K562 (cell line): ENCODE measurements at regions not wholly inside any gene's neighbourhood (a gene's known extent, or its start where the extent isn't known, plus 50 kb on each side); places are given as distances from the start of the nearest gene placed in this dataset.

Source experiments
- ATAC-seq: fragments of 200-7000 bp; cut with Tn5 transposase; 3 replicates; pipeline ENCODE4 v1.9.1; 2020; ENCODE audit warnings: moderate library complexity
- BruUV-seq: library from RNA; stranded (reverse); fragments of 400-500 nt; replicated peaks from 2 replicates; lab custom pipeline; 2021; lab: Mats Ljungman, UMichigan
- CTCF ChIA-PET: fragments of 300-600 bp; formaldehyde crosslinking; extraction: SDS; loops from one replicate; lab custom pipeline; 2021; ENCODE audit warnings: low intra/inter-chr PET ratio; lab: Yijun Ruan, JAX
- POLR2A ChIA-PET: fragments of 300-600, 350-650 bp; sonication (Branson Sonifier 250); formaldehyde crosslinking; extraction: SDS; loops from one replicate; lab custom pipeline; 2021; ENCODE audit warnings: antibody characterized with exemption, inconsistent platforms; lab: Yijun Ruan, JAX
- DNase-seq, 4 experiments: peaks; one replicate each; pipeline versions ENCODE4 v3.0.0 to v3.0.0-alpha.2; 2011 to 2018; ENCODE audit warnings: low spot score in 3 of 4, mixed read lengths in 3 of 4; ENCODE audit errors: extremely low read depth in 1 of 4
- FAIRE-seq: peaks from 2 replicates; lab custom pipeline; 2011; peaks lifted over from hg19 to GRCh38; lab: Jason Lieb, UNC
- H2AFZ ChIP-seq: 2 replicates; pipeline ENCODE4 v1.6.0; 2011; ENCODE audit warnings: low read depth, low read length, control low read depth, inconsistent platforms
- H3K27ac ChIP-seq: fragments of 200-600 bp; 3 replicates; pipeline ENCODE4 v1.8.0; 2011; ENCODE audit warnings: low read depth, mild to moderate bottlenecking, control low read depth, inconsistent platforms, low read length, moderate library complexity, mixed read lengths; ENCODE audit errors: extremely low read depth
- H3K27me3 ChIP-seq, 2 experiments: fragments of 300-600 bp in 1 of 2; 2 replicates in 1 of 2; 3 replicates in 1 of 2; pipeline versions ENCODE4 v1.6.0 to v1.8.0; 2011; ENCODE audit warnings: inconsistent platforms in 2 of 2, low read length in 2 of 2, mild to moderate bottlenecking in 1 of 2, mixed read lengths in 1 of 2, moderate library complexity in 1 of 2; ENCODE audit not compliant: control insufficient read depth in 2 of 2, insufficient read depth in 2 of 2
- H3K36me3 ChIP-seq: fragments of 300-600 bp; 3 replicates; pipeline ENCODE4 v1.8.0; 2011; ENCODE audit warnings: mild to moderate bottlenecking, low read length, inconsistent platforms; ENCODE audit not compliant: control insufficient read depth, insufficient read depth
- H3K4me1 ChIP-seq, 2 experiments: fragments of 200-600 bp in 1 of 2; replicated peaks in 1 of 2; 2 replicates in 1 of 2; 3 replicates in 1 of 2; pipeline versions ENCODE4 v1.5.1 to v1.8.0; 2011; ENCODE audit warnings: inconsistent platforms in 2 of 2, low read length in 2 of 2, mild to moderate bottlenecking in 1 of 2, mixed read lengths in 1 of 2, moderate library complexity in 1 of 2; ENCODE audit not compliant: control insufficient read depth in 2 of 2, insufficient read depth in 2 of 2
- H3K4me2 ChIP-seq: 2 replicates; pipeline ENCODE4 v1.6.1; 2011; ENCODE audit warnings: low read length, control low read depth, inconsistent platforms, mixed read lengths; ENCODE audit not compliant: insufficient read depth
- H3K4me3 ChIP-seq: fragments of 200-600 bp; sonication (generic), shearing (Covaris generic); 2 replicates; pipeline ENCODE4 v1.5.1; 2016; ENCODE audit warnings: control low read depth, inconsistent platforms
- H3K79me2 ChIP-seq: fragments of 200-600 bp; 3 replicates; pipeline ENCODE4 v1.8.0; 2011; ENCODE audit warnings: low read length, inconsistent platforms; ENCODE audit not compliant: control insufficient read depth, insufficient read depth
- H3K9ac ChIP-seq, 2 experiments: 2 replicates each; pipeline versions ENCODE4 v1.6.0 to v1.6.1; 2011; ENCODE audit warnings: low read depth in 2 of 2, low read length in 2 of 2, control low read depth in 1 of 2, inconsistent platforms in 1 of 2, mild to moderate bottlenecking in 1 of 2, mixed read lengths in 1 of 2; ENCODE audit not compliant: insufficient read depth in 1 of 2
- H3K9me1 ChIP-seq: one replicate; pipeline ENCODE4 v1.6.0; 2011; ENCODE audit warnings: inconsistent platforms, mild to moderate bottlenecking, low read length, moderate library complexity; ENCODE audit not compliant: control insufficient read depth, insufficient read depth
- H3K9me3 ChIP-seq: replicated peaks from 2 replicates; pipeline ENCODE4 v1.5.1; 2011; ENCODE audit warnings: low read depth, low read length, inconsistent platforms; ENCODE audit not compliant: control insufficient read depth, insufficient read depth
- H4K20me1 ChIP-seq: replicated peaks from 2 replicates; pipeline ENCODE4 v1.6.1; 2011; ENCODE audit warnings: low read length, inconsistent platforms, mixed read lengths; ENCODE audit not compliant: control insufficient read depth, insufficient read depth
- CBX2 ChIP-seq: fragments of 200-600 bp; sonication (generic); IDR thresholded peaks from one replicate; pipeline ENCODE4 v1.6.1; 2012; ENCODE audit warnings: mild to moderate bottlenecking, low read length, inconsistent platforms; ENCODE audit not compliant: insufficient read depth, poor library complexity, severe bottlenecking
- ETV5 ChIP-seq: sonication (generic); formaldehyde crosslinking; IDR thresholded peaks from 2 replicates; pipeline ENCODE4 v1.4.0; 2020; ENCODE audit warnings: low read depth, mild to moderate bottlenecking, missing genetic modification reagents
- HMG20A ChIP-seq: fragments of 450-650 bp; formaldehyde crosslinking; conservative IDR thresholded peaks from 2 replicates; pipeline ENCODE4 v1.4.0; 2020; ENCODE audit warnings: mild to moderate bottlenecking, mixed read lengths
- MCM7 ChIP-seq, 2 experiments: fragments of 450-650 bp; IDR thresholded peaks; 2 replicates each; pipeline ENCODE4 v1.6.1; 2016 to 2018
- NFYB ChIP-seq: IDR thresholded peaks from 2 replicates; pipeline ENCODE4 v1.6.1; 2011; ENCODE audit warnings: mild to moderate bottlenecking, moderate library complexity; ENCODE audit not compliant: insufficient read length; ENCODE audit errors: extremely low read depth
- NR1H2 ChIP-seq: sonication (generic); formaldehyde crosslinking; IDR thresholded peaks from 2 replicates; pipeline ENCODE4 v1.4.0; 2020; ENCODE audit warnings: mild to moderate bottlenecking, missing genetic modification reagents
- SAP30 ChIP-seq: fragments of 200-600 bp; sonication (generic); IDR thresholded peaks from 2 replicates; pipeline ENCODE4 v1.6.1; 2012; ENCODE audit warnings: borderline replicate concordance, low read depth, mild to moderate bottlenecking, moderate library complexity, low read length, control low read depth, inconsistent platforms; ENCODE audit not compliant: insufficient read depth, poor library complexity, severe bottlenecking
- ZBED1 ChIP-seq: IDR thresholded peaks from 2 replicates; pipeline ENCODE4 v1.6.1; 2014
- ZNF263 ChIP-seq: sonication (generic); formaldehyde crosslinking; IDR thresholded peaks from 2 replicates; pipeline ENCODE4 v1.8.0; 2022; ENCODE audit warnings: mild to moderate bottlenecking, missing genetic modification reagents, borderline replicate concordance
- WGBS: fragments of 100-300 bp; shearing (Covaris generic); methylation state at CpG from one replicate; pipeline ENCODE4 v1.1.6; 2016; ENCODE audit warnings: low coverage, mixed read lengths; ENCODE audit not compliant: insufficient coverage; ENCODE audit errors: missing lambda C conversion rate; 5-methylcytosine and 5-hydroxymethylcytosine counted together
- in situ Hi-C: fragments of 300-500 bp; cut with MboI; formaldehyde crosslinking; loops from 4 replicates; pipeline ENCODE4 v1.15.0; 2018; ENCODE audit warnings: inconsistent platforms, mixed read lengths
- intact Hi-C: fragments of 100-400 bp; cut with micrococcal nuclease; formaldehyde crosslinking; loops from 2 replicates; pipeline ENCODE4 v1.14.2; 2022
- TF ChIP-seq, protein P1 (sequence below): fragments of 450-650 bp; IDR thresholded peaks from 2 replicates; pipeline ENCODE4 v1.6.1; 2016; ENCODE audit warnings: borderline replicate concordance
- TF ChIP-seq, protein P2 (sequence below), 2 experiments: fragments of 150-350 bp in 1 of 2; IDR thresholded peaks; 2 replicates each; pipeline ENCODE4 v1.6.1; 2012 to 2016; ENCODE audit warnings: low read depth in 2 of 2, low read length in 2 of 2, mild to moderate bottlenecking in 1 of 2, moderate library complexity in 1 of 2

DNA sequence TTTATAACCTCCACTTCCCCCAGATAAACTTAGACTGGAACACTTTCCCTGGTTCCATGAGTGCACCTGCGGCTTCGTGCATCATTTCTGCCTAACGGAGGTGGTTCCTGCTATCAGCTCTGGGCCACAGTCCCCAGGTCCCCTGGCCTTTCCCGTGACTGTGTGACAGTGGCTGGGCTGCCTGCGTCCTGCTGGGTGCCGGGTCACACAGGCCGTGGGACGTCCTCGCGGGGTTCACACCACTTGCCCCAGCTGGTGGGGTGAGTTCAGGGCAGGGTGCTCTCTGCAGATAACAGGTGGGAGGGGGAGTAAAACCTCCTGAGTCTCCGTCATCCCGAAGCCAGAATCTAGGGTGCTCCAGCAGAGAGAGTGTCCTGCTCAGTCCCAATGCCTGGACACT, 58.7 kb upstream of the CFAP46 start:
- FAIRE-seq (no peak), DNase-seq (no peak), ATAC-seq (no peak)
- no TSS peak for BruUV-seq
- ChIA-PET POLR2A (no interaction called here), CTCF (no interaction called here)
- no peak overlapping the region for H3K27ac ChIP-seq
- H3K4me3 ChIP-seq = no peak overlapping the region
- WGBS = 1% methylated on average over 12 of the region's 12 CpGs
- H3K9ac ChIP-seq = no peak overlapping the region
- H3K36me3 ChIP-seq = no peaks in the 10 kb centered on the region
- H3K4me2 ChIP-seq = no peak overlapping the region
- no peaks in the 10 kb centered on the region for H4K20me1 ChIP-seq
- no peaks in the 10 kb centered on the region for H3K79me2 ChIP-seq
- no peaks in the 10 kb centered on the region for H3K9me3 ChIP-seq
- no peaks in the 10 kb centered on the region for H3K9me1 ChIP-seq
- no peaks in the 10 kb centered on the region for H3K4me1 ChIP-seq
- in situ Hi-C loops = no loop called here
- TF ChIP-seq CBX2 (no peak), ZNF263 (CRISPR knock-in tag) (peak; percentile 56; the same call in 1 of the 2 replicates)
- intact Hi-C loops = no loop called here
- no peak overlapping the region for H2AFZ ChIP-seq
- H3K27me3 ChIP-seq = peaks cover 2 to 35% of the 10 kb centered on the region in 2 experiments; a peak in 4 of 5 replicates

DNA sequence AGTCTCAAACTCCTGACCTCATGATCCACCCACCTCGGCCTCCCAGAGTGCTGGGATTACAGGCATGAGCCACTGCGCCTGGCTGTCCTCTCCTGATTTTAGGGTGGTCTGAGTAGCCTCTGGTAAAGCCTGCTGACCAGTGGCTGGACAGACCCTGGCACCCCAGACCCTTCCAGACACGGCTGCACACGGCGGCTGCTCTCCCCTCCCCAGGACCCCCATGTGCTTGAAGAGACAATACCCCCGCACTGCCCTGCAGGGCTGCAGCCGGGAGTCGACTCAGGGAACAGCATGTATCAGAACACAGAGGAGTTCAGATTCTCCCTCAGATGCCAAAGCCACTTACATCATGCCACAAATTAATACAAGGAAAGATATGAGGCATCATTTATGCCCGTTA, 58.3 kb upstream of the CFAP46 start:
- CTCF ChIA-PET = no interaction called here
- POLR2A ChIA-PET = no interaction called here
- in situ Hi-C loops (no loop called here), intact Hi-C loops (no loop called here)
- no peaks in the 10 kb centered on the region for H4K20me1 ChIP-seq
- H2AFZ ChIP-seq = no peak overlapping the region
- no TSS peak for BruUV-seq
- no peaks in the 10 kb centered on the region for H3K9me1 ChIP-seq
- no peak overlapping the region for H3K9ac ChIP-seq
- no peak overlapping the region for H3K27ac ChIP-seq
- ATAC-seq (no peak), FAIRE-seq (no peak), DNase-seq (no peak)
- H3K36me3 ChIP-seq = no peaks in the 10 kb centered on the region
- no peaks in the 10 kb centered on the region for H3K79me2 ChIP-seq
- no peaks in the 10 kb centered on the region for H3K9me3 ChIP-seq
- H3K4me1 ChIP-seq = no peaks in the 10 kb centered on the region
- H3K4me2 ChIP-seq = no peak overlapping the region
- 0% methylated on average over 8 of the region's 9 CpGs for WGBS
- peaks cover 2 to 38% of the 10 kb centered on the region in 2 experiments; a peak in 4 of 5 replicates for H3K27me3 ChIP-seq
- no peak overlapping the region for H3K4me3 ChIP-seq
- TF ChIP-seq, protein P1, sequence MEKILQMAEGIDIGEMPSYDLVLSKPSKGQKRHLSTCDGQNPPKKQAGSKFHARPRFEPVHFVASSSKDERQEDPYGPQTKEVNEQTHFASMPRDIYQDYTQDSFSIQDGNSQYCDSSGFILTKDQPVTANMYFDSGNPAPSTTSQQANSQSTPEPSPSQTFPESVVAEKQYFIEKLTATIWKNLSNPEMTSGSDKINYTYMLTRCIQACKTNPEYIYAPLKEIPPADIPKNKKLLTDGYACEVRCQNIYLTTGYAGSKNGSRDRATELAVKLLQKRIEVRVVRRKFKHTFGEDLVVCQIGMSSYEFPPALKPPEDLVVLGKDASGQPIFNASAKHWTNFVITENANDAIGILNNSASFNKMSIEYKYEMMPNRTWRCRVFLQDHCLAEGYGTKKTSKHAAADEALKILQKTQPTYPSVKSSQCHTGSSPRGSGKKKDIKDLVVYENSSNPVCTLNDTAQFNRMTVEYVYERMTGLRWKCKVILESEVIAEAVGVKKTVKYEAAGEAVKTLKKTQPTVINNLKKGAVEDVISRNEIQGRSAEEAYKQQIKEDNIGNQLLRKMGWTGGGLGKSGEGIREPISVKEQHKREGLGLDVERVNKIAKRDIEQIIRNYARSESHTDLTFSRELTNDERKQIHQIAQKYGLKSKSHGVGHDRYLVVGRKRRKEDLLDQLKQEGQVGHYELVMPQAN = no peak
- TF ChIP-seq SAP30 (no peak), NFYB (no peak), ZBED1 (no peak), MCM7 (IDR thresholded peaks at IDR 0.05) (no peak), ETV5 (no peak), NR1H2 (CRISPR knock-in tag) (no peak), HMG20A (no peak)
- TF ChIP-seq, protein P2, sequence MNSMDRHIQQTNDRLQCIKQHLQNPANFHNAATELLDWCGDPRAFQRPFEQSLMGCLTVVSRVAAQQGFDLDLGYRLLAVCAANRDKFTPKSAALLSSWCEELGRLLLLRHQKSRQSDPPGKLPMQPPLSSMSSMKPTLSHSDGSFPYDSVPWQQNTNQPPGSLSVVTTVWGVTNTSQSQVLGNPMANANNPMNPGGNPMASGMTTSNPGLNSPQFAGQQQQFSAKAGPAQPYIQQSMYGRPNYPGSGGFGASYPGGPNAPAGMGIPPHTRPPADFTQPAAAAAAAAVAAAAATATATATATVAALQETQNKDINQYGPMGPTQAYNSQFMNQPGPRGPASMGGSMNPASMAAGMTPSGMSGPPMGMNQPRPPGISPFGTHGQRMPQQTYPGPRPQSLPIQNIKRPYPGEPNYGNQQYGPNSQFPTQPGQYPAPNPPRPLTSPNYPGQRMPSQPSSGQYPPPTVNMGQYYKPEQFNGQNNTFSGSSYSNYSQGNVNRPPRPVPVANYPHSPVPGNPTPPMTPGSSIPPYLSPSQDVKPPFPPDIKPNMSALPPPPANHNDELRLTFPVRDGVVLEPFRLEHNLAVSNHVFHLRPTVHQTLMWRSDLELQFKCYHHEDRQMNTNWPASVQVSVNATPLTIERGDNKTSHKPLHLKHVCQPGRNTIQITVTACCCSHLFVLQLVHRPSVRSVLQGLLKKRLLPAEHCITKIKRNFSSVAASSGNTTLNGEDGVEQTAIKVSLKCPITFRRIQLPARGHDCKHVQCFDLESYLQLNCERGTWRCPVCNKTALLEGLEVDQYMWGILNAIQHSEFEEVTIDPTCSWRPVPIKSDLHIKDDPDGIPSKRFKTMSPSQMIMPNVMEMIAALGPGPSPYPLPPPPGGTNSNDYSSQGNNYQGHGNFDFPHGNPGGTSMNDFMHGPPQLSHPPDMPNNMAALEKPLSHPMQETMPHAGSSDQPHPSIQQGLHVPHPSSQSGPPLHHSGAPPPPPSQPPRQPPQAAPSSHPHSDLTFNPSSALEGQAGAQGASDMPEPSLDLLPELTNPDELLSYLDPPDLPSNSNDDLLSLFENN (IDR thresholded peaks at IDR 0.05; ENCODE audit: low read depth in 2 of 2, low read length in 2 of 2) = no peak
